Endothelial cell of umbilical vein (primary cell): ENCODE measurements at regions not wholly inside any gene's neighbourhood (a gene's known extent, or its start where the extent isn't known, plus 50 kb on each side); places are given as distances from the start of the nearest gene placed in this dataset.

Experiments
- BruUV-seq: library from RNA; stranded (reverse); fragments of 400-500 nt; replicated peaks from 2 replicates; lab custom pipeline; 2021; lab: Mats Ljungman, UMichigan
- CTCF ChIA-PET: fragments of 300-600, 350-600 bp; sonication (Branson Sonifier 250); formaldehyde crosslinking; loops from one replicate; lab custom pipeline; 2021; ENCODE audit warnings: antibody characterized with exemption, inconsistent platforms; lab: Charles Lee
- POLR2A ChIA-PET: fragments of 300-600, 350-600 bp; sonication (Branson Sonifier 250); formaldehyde crosslinking; loops from one replicate; lab custom pipeline; 2021; ENCODE audit warnings: antibody characterized with exemption, inconsistent platforms; lab: Charles Lee
- DNase-seq: peaks from one replicate; pipeline ENCODE4 v3.0.0-alpha.2; 2011; ENCODE audit warnings: low read depth, low spot score
- FAIRE-seq: peaks from 2 replicates; lab custom pipeline; 2011; peaks lifted over from hg19 to GRCh38; lab: Jason Lieb, UNC
- H2AFZ ChIP-seq: 2 replicates; pipeline ENCODE4 v1.6.0; 2012; ENCODE audit warnings: low read depth, low read length, control low read depth, inconsistent platforms
- H3K27ac ChIP-seq: 2 replicates; pipeline ENCODE4 v1.5.1; 2011; ENCODE audit warnings: low read depth, mild to moderate bottlenecking, control low read depth, low read length, moderate library complexity; ENCODE audit not compliant: insufficient read depth
- H3K27me3 ChIP-seq, 2 experiments: 2 replicates each; pipeline versions ENCODE4 v1.6.0 to v1.6.1; 2011; ENCODE audit warnings: low read length in 2 of 2, mixed read lengths in 1 of 2; ENCODE audit not compliant: control insufficient read depth in 2 of 2, insufficient read depth in 2 of 2
- H3K36me3 ChIP-seq, 2 experiments: 2 replicates in 1 of 2; 3 replicates in 1 of 2; pipeline ENCODE4 v1.5.1; 2011; ENCODE audit warnings: low read length in 2 of 2, mild to moderate bottlenecking in 1 of 2, moderate library complexity in 1 of 2; ENCODE audit not compliant: control insufficient read depth in 2 of 2, insufficient read depth in 2 of 2; ENCODE audit errors: extremely low read depth in 1 of 2
- H3K4me1 ChIP-seq: 3 replicates; pipeline ENCODE4 v1.5.1; 2011; ENCODE audit warnings: mild to moderate bottlenecking, low read length; ENCODE audit not compliant: control insufficient read depth, insufficient read depth; ENCODE audit errors: extremely low read depth
- H3K4me2 ChIP-seq: 2 replicates; pipeline ENCODE4 v1.6.1; 2011; ENCODE audit warnings: low read length, control low read depth, mixed read lengths; ENCODE audit not compliant: insufficient read depth
- H3K4me3 ChIP-seq, 3 experiments: fragments of 200-600 bp in 1 of 3; sonication (generic), shearing (Covaris generic) in 1 of 3; replicated peaks in 1 of 3; 2 replicates each; pipeline ENCODE4 v1.5.1; 2011 to 2016; ENCODE audit warnings: control low read depth in 3 of 3, low read length in 3 of 3, mild to moderate bottlenecking in 2 of 3, inconsistent platforms in 1 of 3, low read depth in 1 of 3, moderate library complexity in 1 of 3; ENCODE audit not compliant: insufficient read depth in 1 of 3
- H3K79me2 ChIP-seq: 2 replicates; pipeline ENCODE4 v1.6.0; 2012; ENCODE audit warnings: low read length, inconsistent platforms; ENCODE audit not compliant: control insufficient read depth, insufficient read depth
- H3K9ac ChIP-seq: replicated peaks from 2 replicates; pipeline ENCODE3; 2011; ENCODE audit warnings: low read length, control low read depth; ENCODE audit not compliant: insufficient read depth; ENCODE audit errors: extremely low read depth
- H3K9me1 ChIP-seq: replicated peaks from 3 replicates; pipeline ENCODE4 v1.6.0; 2011; ENCODE audit warnings: mild to moderate bottlenecking, low read length; ENCODE audit not compliant: control insufficient read depth, insufficient read depth; ENCODE audit errors: extremely low read depth
- H3K9me3 ChIP-seq: replicated peaks from 2 replicates; pipeline ENCODE4 v1.5.1; 2012; ENCODE audit warnings: low read length, inconsistent platforms; ENCODE audit not compliant: control insufficient read depth, insufficient read depth
- H4K20me1 ChIP-seq: replicated peaks from 2 replicates; pipeline ENCODE3; 2011; ENCODE audit warnings: mild to moderate bottlenecking, low read length; ENCODE audit not compliant: control insufficient read depth, insufficient read depth; ENCODE audit errors: extremely low read depth
- CTCF ChIP-seq, 2 donors: IDR thresholded peaks; 1 replicate in 1 of 2; 2 replicates in 1 of 2; pipeline ENCODE4 v1.5.1; 2011; ENCODE audit warnings: low read length in 2 of 2, mild to moderate bottlenecking in 2 of 2, moderate library complexity in 2 of 2, control low read depth in 1 of 2, inconsistent platforms in 1 of 2, low read depth in 1 of 2; ENCODE audit not compliant: insufficient read depth in 1 of 2; ENCODE audit errors: extremely low read depth in 1 of 2
- EZH2 ChIP-seq: IDR thresholded peaks from 2 replicates; pipeline ENCODE4 v1.6.1; 2012; ENCODE audit warnings: borderline replicate concordance, low read depth, mild to moderate bottlenecking, moderate library complexity, low read length, inconsistent platforms; ENCODE audit not compliant: severe bottlenecking
- FOS ChIP-seq: IDR thresholded peaks from 2 replicates; pipeline ENCODE4 v1.6.1; 2011; ENCODE audit warnings: mild to moderate bottlenecking, low read length, moderate library complexity, borderline replicate concordance; ENCODE audit not compliant: insufficient read depth
- GATA2 ChIP-seq: IDR thresholded peaks from 2 replicates; pipeline ENCODE4 v1.7.0; 2011; ENCODE audit warnings: low read depth, mild to moderate bottlenecking, moderate library complexity, mixed read lengths, low read length; ENCODE audit not compliant: insufficient read length, insufficient read depth
- JUN ChIP-seq: IDR thresholded peaks from 2 replicates; pipeline ENCODE4 v1.6.1; 2011; ENCODE audit warnings: borderline replicate concordance, low read depth; ENCODE audit not compliant: insufficient read length, insufficient read depth
- MAX ChIP-seq: IDR thresholded peaks from 2 replicates; pipeline ENCODE4 v1.6.1; 2011; ENCODE audit not compliant: insufficient read depth, insufficient read length
- MYC ChIP-seq: IDR thresholded peaks from one replicate; pipeline ENCODE4 v1.6.1; 2011; ENCODE audit warnings: mild to moderate bottlenecking, low read depth, low read length
- POLR2A ChIP-seq: IDR thresholded peaks from 2 replicates; pipeline ENCODE4 v1.6.1; 2012; ENCODE audit warnings: low read depth, mild to moderate bottlenecking, control low read depth, low read length
- POLR2AphosphoS5 ChIP-seq: IDR thresholded peaks from 2 replicates; pipeline ENCODE4 v1.6.1; 2012; ENCODE audit warnings: low read depth, mild to moderate bottlenecking, control low read depth, low read length, moderate library complexity; ENCODE audit not compliant: insufficient read depth
- dilution Hi-C: fragments of 300-500 bp; cut with MboI; formaldehyde crosslinking; loops from one replicate; pipeline ENCODE4 v1.15.0; 2019; ENCODE audit warnings: low sequenced_read_pairs; ENCODE audit not compliant: extremely low pct_ligation_motif_present
- intact Hi-C: fragments of 100-400 bp; cut with micrococcal nuclease; formaldehyde crosslinking; loops from one replicate; pipeline ENCODE4 v1.10.0; 2022

GRCh38 chr6:40197371-40197770 lies 263.1 kb upstream of the MOCS1 start:
- peaks cover 4% of the 10 kb centered on the region for H3K9me3 ChIP-seq
- no peak overlapping the region for H3K4me2 ChIP-seq
- FAIRE-seq (no peak), DNase-seq (no peak)
- POLR2A ChIA-PET: no interaction called here
- no peaks in the 10 kb centered on the region for H4K20me1 ChIP-seq
- H3K27ac ChIP-seq: no peak overlapping the region
- dilution Hi-C loops (no loop called here), intact Hi-C loops (no loop called here)
- no peaks in the 10 kb centered on the region for H3K79me2 ChIP-seq
- no peaks in the 10 kb centered on the region for H3K9me1 ChIP-seq
- H3K4me3 ChIP-seq: no peak overlapping the region
- no peak overlapping the region for H3K9ac ChIP-seq
- no peaks in the 10 kb centered on the region for H3K27me3 ChIP-seq
- no peak overlapping the region for H2AFZ ChIP-seq
- H3K36me3 ChIP-seq: no peaks in the 10 kb centered on the region
- CTCF ChIA-PET: no interaction called here
- H3K4me1 ChIP-seq: no peaks in the 10 kb centered on the region
- BruUV-seq: no TSS peak
- no peak for TF ChIP-seq FOS

- dilution Hi-C loops (no loop called here), intact Hi-C loops (no loop called here)
- FAIRE-seq (no peak), DNase-seq (no peak)
- no peak overlapping the region for H3K27ac ChIP-seq
- TF ChIP-seq MAX: no peak
- no peak for TF ChIP-seq FOS
- TF ChIP-seq CTCF (IDR thresholded peaks at IDR 0.05; ENCODE audit: extremely low read depth in 1 of 2, insufficient read depth in 1 of 2, low read depth in 1 of 2, low read length in 2 of 2): no peak
- no peak for TF ChIP-seq JUN
- no peak for TF ChIP-seq EZH2
- TF ChIP-seq GATA2: no peak
- no peak for TF ChIP-seq MYC
- TF ChIP-seq POLR2A: no peak
- no peak for TF ChIP-seq POLR2AphosphoS5
- no TSS peak for BruUV-seq
- H3K79me2 ChIP-seq: no peaks in the 10 kb centered on the region
- no peaks in the 10 kb centered on the region for H3K36me3 ChIP-seq
- no peak overlapping the region for H3K4me3 ChIP-seq
- peaks cover 6% of the 10 kb centered on the region for H3K9me3 ChIP-seq
- H3K27me3 ChIP-seq: no peaks in the 10 kb centered on the region
- no peaks in the 10 kb centered on the region for H3K4me1 ChIP-seq
- CTCF ChIA-PET: no interaction called here
- H4K20me1 ChIP-seq: no peaks in the 10 kb centered on the region
- no peak overlapping the region for H3K4me2 ChIP-seq
- H3K9me1 ChIP-seq: no peaks in the 10 kb centered on the region
- POLR2A ChIA-PET: no interaction called here
- H2AFZ ChIP-seq: no peak overlapping the region
- no peak overlapping the region for H3K9ac ChIP-seq
Observed at GRCh38 chr6:40196135-40196518, 261.9 kb upstream of the MOCS1 start.
